Gastrocnemius medialis (tissue), 4 donors: ENCODE measurements at regions not wholly inside any gene's neighbourhood (a gene's known extent, or its start where the extent isn't known, plus 50 kb on each side); places are given as distances from the start of the nearest gene placed in this dataset.
"Not testable (repeated sequence)": the region's sequence is repeated elsewhere in the genome, so short reads cannot be mapped to it uniquely, and the experiment has no call there.

Experiments used
- ATAC-seq, 2 donors: fragments of 150-250 bp; one replicate each; pipeline ENCODE4 v1.9.1; 2016
- DNase-seq, 2 donors: peaks; one replicate each; pipeline ENCODE4 v3.0.0-alpha.2; 2019
- H3K27ac ChIP-seq, 4 donors: fragments of 200-600 bp; sonication (generic); 1 replicate in 1 of 4; 2 replicates in 3 of 4; pipeline ENCODE4 v1.5.1; 2016 to 2018; ENCODE audit warnings: mild to moderate bottlenecking in 2 of 4, moderate library complexity in 1 of 4
- H3K27me3 ChIP-seq, 3 donors: fragments of 200-600 bp; sonication (generic) in 2 of 3; 1 replicate in 1 of 3; 2 replicates in 2 of 3; pipeline versions ENCODE4 v1.5.1 to v1.6.0; 2016 to 2019; ENCODE audit warnings: mild to moderate bottlenecking in 1 of 3, moderate library complexity in 1 of 3
- H3K36me3 ChIP-seq, 2 donors: fragments of 200-600 bp; sonication (generic) in 1 of 2; one replicate each; pipeline ENCODE4 v1.5.1; 2017 to 2018
- H3K4me1 ChIP-seq, 2 donors: fragments of 200-600 bp; sonication (generic) in 1 of 2; one replicate each; pipeline ENCODE4 v1.5.1; 2016 to 2017; ENCODE audit warnings: mild to moderate bottlenecking in 2 of 2
- H3K4me3 ChIP-seq, 4 donors: fragments of 200-600 bp; sonication (generic) in 3 of 4; 1 replicate in 1 of 4; 2 replicates in 3 of 4; pipeline ENCODE4 v1.5.1; 2016 to 2019; ENCODE audit warnings: mild to moderate bottlenecking in 2 of 4
- H3K9me3 ChIP-seq, 3 donors: fragments of 200-600 bp; sonication (generic) in 2 of 3; 1 replicate in 1 of 3; 2 replicates in 2 of 3; pipeline ENCODE4 v1.5.1; 2016 to 2019
- in situ Hi-C, 4 donors: fragments of 200-750 bp; cut with MboI; loops; one replicate each; pipeline versions ENCODE4 v1.15.0 to v1.8.0; 2017; ENCODE audit warnings: low sequenced_read_pairs in 4 of 4
- intact Hi-C: fragments of 100-400 bp; cut with DNase I; formaldehyde crosslinking; loops from one replicate; pipeline ENCODE4 v1.15.1; 2023; ENCODE audit warnings: low total_unique reads

DNA sequence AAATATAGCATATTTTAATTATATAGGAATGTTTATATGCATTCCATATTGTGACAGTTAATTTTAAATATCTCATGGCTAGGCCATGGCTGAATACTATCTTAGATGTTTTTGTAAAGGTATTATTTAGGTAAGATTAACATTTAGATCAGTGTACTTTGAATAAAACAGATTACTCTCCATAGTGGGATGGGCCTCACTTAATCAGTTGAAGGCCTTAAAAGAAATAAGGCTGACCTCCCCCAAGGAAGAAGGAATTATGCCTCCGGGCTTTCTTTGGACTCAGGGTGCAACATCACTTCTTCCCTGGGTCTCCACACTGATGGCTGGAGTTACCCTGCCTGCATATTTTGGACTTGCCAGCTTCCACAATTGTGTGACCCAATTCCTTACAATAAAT lies 113.4 kb downstream of the SEPTIN7 start:
- not testable (repeated sequence) for H3K27me3 ChIP-seq, ATAC-seq, H3K36me3 ChIP-seq, DNase-seq, H3K4me3 ChIP-seq, H3K4me1 ChIP-seq, H3K9me3 ChIP-seq, H3K27ac ChIP-seq
- intact Hi-C loops = loop anchor here (10.0 kb wide), 1 partner anchor 1271 kb away; no protein-coding TSS in a partner anchor
- in situ Hi-C loops = loop anchor here in 2 of 4 donors (10.0 kb wide), 1 partner anchor 61 kb away; no protein-coding TSS in a partner anchor

DNA sequence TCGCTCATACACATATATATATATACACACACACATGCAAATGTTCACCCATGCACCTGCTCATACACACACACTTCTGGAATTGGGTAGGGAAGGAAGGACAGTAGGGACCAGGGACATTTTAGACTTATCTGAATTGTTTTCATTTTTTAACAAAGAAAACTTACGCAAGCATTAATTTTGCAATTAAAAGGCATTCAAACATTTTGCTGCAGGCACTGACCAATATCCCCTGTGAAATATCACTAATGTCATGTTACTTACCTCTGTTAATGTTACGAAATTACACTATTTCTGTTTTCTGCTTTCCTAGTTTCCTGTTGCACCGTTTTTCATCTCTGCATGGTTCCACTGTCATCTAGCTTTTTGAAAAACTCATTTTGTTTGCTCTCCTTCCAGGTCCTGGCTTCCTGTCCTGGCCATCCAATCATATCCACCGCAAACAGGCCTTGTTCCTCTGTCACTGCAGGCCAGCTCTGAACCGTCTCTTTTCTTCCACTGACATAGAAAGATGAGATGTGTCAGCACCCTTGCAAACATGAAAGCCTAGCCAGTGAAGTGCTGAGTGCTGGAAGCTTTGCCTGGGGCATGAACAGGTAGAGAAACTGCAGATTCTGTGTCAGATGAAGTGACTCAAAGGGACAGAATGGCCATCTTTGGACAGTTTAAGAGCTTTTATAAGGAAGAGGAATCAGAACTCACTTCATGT lies 114.5 kb downstream of the SEPTIN7 start:
- intact Hi-C loops = loop anchor here (5.0 to 10.0 kb wide), 2 partner anchors 402 to 1269 kb away; no protein-coding TSS in a partner anchor
- ATAC-seq, H3K36me3 ChIP-seq, H3K9me3 ChIP-seq, H3K4me3 ChIP-seq, H3K4me1 ChIP-seq, DNase-seq, H3K27me3 ChIP-seq, H3K27ac ChIP-seq: not testable (repeated sequence)
- in situ Hi-C loops = loop anchor here in 3 of 4 donors (5.0 to 10.0 kb wide), 2 partner anchors 59 to 62 kb away; no protein-coding TSS in a partner anchor

DNA sequence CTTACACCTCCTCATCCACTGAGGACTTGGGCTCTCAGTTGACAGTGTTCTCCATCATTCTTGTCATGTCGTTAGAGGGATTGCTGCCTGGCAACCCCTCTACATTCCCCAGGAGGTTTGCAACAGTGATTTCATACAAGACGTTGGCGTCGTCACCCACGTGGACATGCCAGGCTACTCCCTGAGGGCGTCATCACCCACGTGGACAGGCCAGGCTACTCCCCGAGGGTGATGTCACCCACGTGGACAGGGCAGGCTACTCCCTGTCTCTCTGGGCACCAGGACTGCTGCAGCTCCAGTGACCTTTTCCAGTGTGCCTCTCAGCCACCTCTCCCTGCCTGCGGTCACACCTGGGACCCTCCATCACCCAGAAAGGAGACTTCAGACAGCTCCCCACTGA lies 117.4 kb downstream of the SEPTIN7 start:
- H3K4me1 ChIP-seq, ATAC-seq, H3K4me3 ChIP-seq, H3K36me3 ChIP-seq, DNase-seq, H3K9me3 ChIP-seq, H3K27me3 ChIP-seq, H3K27ac ChIP-seq: not testable (repeated sequence)
- intact Hi-C loops = loop anchor here (5.0 to 10.0 kb wide), 2 partner anchors 399 to 1267 kb away; no protein-coding TSS in a partner anchor
- in situ Hi-C loops = loop anchor here in 3 of 4 donors (5.0 to 10.0 kb wide), 2 partner anchors 57 to 59 kb away; no protein-coding TSS in a partner anchor

DNA sequence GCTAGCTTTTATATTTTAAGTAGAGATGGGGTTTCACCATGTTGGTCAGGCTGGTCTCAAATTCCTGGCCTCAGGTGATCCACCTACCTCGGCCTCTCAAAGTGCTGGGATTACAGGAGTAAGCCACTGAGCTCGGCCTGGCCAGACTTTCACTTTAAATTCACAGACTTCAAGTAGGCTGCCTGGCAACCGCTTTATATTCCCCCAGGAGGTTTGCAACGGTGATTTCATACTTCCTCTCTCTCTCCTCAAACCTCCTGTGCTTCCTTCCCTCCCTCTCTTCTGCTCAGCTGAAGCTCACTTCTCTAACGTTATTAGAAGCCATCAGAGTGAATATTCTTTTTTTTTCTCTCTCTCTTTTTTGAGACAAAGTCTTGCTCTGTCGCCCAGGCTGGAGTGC lies 118.8 kb downstream of the SEPTIN7 start:
- H3K27me3 ChIP-seq, H3K4me3 ChIP-seq, H3K9me3 ChIP-seq, DNase-seq, H3K4me1 ChIP-seq, H3K36me3 ChIP-seq, ATAC-seq, H3K27ac ChIP-seq: not testable (repeated sequence)
- intact Hi-C loops = loop anchor here (5.0 to 10.0 kb wide), 2 partner anchors 398 to 1265 kb away; no protein-coding TSS in a partner anchor
- in situ Hi-C loops = loop anchor here in 3 of 4 donors (5.0 to 10.0 kb wide), 2 partner anchors 55 to 58 kb away; no protein-coding TSS in a partner anchor

DNA sequence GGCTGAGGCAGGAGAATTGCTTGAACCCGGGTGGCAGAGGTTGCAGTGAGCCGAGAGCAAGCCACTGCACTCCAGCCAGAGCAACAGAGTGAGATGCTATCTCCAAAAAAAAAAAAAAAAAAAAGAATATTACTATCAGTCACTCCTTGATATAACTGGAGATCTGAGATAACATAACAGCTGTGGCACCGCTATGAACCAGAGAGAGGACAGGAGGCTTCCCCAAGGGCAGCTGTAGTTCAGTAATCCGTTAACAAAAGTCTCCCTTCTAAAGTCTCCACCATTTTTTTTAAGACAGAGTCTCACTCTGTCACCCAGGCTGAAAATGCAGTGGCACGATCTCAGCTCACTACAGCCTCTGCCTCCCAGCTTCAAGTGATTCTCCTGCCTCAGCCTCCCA lies 120.5 kb downstream of the SEPTIN7 start:
- H3K27ac ChIP-seq, ATAC-seq, H3K9me3 ChIP-seq, intact Hi-C loops, DNase-seq, H3K4me1 ChIP-seq, H3K36me3 ChIP-seq, H3K4me3 ChIP-seq, in situ Hi-C loops, H3K27me3 ChIP-seq: not testable (repeated sequence)

DNA sequence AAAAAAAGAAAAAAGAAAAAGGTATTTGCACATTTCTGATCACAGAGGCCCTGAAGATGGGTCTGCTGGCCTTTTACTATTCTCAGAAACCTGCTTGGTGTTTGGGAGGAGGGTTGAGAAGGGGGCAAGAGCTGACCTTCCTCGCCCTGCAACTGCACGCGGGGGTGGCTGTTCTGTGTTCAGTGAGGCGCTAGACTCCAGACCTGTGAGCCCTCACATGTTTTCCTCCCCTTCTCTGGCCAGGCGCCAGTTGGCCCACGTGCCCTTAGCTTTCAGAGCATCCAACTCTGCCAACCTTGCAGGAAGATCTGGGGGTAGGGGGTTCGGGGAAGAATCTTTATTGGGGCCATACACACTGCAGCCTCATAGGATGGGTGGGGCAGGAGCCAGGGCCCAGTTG lies 123.8 kb downstream of the SEPTIN7 start:
- H3K27ac ChIP-seq, intact Hi-C loops, ATAC-seq, H3K9me3 ChIP-seq, H3K4me3 ChIP-seq, H3K27me3 ChIP-seq, H3K4me1 ChIP-seq, H3K36me3 ChIP-seq, in situ Hi-C loops, DNase-seq: not testable (repeated sequence)

DNA sequence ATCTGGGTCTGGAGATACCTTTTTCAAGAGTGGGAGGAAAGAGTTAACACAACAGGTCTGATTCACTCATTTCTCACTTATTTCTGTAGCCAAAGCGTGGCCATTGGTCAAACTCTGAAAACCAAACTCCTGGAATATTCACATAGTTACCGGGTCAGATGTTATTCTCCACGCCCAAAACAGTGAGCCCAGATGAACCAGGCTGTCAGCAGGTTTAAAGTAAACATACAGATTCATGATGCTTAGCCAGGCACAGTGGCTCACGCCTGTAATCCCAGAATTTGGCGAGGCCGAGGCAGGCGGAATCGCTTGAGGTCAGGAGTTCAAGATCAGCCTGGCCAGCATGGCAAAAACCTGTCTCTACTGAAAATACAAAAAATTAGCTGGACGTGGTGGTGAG lies 126.1 kb downstream of the SEPTIN7 start:
- DNase-seq, H3K27me3 ChIP-seq, H3K4me1 ChIP-seq, H3K27ac ChIP-seq, H3K36me3 ChIP-seq, in situ Hi-C loops, ATAC-seq, H3K9me3 ChIP-seq, H3K4me3 ChIP-seq, intact Hi-C loops: not testable (repeated sequence)

DNA sequence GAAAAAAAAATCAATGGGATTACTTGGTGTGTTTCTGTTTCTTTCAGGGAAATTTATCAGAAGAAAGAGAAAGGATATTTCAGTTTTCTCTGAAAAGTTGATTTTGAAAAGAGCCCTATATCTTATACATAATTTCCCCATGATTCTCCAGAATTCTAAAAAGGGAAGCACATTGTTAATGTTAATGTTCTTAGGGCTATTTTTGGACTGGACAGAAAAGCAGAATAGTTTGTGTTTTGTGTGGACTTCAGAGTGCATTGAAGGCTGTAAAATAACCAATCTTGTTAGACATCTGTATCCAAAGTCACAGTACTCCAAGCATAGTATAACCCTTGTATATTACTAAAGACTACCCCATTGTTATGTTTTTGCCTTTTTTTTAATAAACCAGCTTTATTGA lies 130.3 kb downstream of the SEPTIN7 start:
- ATAC-seq, H3K27me3 ChIP-seq, DNase-seq, H3K4me1 ChIP-seq, intact Hi-C loops, H3K36me3 ChIP-seq, H3K9me3 ChIP-seq, H3K27ac ChIP-seq, in situ Hi-C loops, H3K4me3 ChIP-seq: not testable (repeated sequence)

DNA sequence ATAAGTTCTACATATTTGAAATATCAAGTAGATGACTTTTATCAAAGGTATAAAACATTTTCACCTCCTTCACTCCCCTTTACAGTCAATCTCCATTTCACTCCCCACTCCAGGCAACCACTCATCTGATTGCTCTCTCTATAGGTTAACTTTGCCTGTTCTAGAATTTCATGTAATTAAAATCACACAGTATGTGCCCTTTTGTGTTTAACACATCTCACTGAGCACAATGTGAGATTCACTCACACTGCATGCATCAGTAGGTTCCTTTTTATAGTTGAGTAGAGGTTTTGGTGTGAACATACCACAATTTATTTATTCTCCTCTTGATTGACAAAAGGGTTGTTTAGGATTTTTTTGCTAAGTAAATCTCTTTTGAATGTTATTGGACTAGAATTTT lies 130.7 kb downstream of the SEPTIN7 start:
- H3K36me3 ChIP-seq, H3K4me1 ChIP-seq, in situ Hi-C loops, H3K9me3 ChIP-seq, ATAC-seq, intact Hi-C loops, H3K27ac ChIP-seq, DNase-seq, H3K4me3 ChIP-seq, H3K27me3 ChIP-seq: not testable (repeated sequence)

DNA sequence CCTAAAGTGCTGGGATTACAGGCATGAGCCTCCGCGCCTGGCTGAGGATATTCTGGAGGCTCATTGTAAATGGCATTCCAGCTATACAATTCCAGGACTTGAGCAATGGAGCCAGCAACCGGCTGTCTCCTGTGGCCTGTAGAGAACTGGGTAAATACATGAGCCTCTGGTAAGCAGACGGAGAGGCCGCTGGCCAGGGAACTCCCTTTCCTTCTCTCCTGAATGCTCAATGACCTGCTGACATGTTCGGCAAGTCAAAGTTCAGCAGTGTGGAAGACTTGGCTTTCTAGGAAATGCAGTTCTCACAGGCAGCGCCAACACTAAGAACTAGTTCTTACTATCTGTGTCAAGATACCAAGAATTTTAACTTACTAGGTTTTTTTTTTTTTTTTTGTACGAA lies 139.8 kb downstream of the SEPTIN7 start:
- ATAC-seq, H3K4me3 ChIP-seq, H3K27ac ChIP-seq, intact Hi-C loops, DNase-seq, in situ Hi-C loops, H3K36me3 ChIP-seq, H3K9me3 ChIP-seq, H3K27me3 ChIP-seq, H3K4me1 ChIP-seq: not testable (repeated sequence)

DNA sequence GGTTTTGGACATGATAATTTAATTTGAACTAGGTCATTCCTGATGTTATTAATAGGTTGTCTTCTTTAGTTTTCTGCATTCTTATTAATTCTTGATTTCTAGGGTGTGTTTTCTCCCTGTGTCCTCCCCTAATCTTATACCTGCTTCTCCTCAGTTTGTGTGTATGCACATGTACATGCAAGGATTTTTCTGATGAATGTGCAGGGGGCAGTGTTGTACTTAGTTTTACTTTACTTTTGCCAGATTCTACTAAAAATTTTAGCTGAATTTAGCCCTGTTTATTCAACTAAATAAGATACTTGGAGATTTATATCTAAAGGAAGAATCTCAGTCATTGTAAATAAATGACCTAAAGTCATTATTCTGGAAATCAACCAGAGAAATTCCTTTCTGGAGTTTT lies 144.8 kb downstream of the SEPTIN7 start:
- H3K27me3 ChIP-seq, DNase-seq, ATAC-seq, H3K4me1 ChIP-seq, in situ Hi-C loops, H3K36me3 ChIP-seq, H3K27ac ChIP-seq, H3K4me3 ChIP-seq, H3K9me3 ChIP-seq, intact Hi-C loops: not testable (repeated sequence)

DNA sequence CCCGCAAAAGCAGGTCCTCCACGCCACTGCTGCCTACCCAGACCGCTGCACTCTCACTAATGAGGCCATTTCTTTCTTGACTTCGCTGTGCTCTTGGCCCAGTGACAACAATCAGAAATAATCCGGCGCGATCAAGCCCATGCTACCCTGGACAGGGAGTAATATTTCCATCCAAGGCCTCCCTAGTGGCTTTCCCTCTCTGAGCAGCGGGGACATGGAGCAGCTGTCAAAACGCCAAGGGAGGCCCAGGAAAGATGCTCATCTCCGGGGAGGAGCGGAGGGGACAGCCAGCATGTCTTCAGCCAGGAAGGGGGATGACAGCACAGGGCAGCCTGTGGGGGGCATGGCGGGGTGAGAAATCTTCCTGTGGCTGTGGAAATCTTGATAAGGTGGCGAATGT lies 154.9 kb downstream of the SEPTIN7 start:
- in situ Hi-C loops, H3K27me3 ChIP-seq, ATAC-seq, intact Hi-C loops, H3K4me1 ChIP-seq, H3K27ac ChIP-seq, H3K9me3 ChIP-seq, H3K36me3 ChIP-seq, H3K4me3 ChIP-seq, DNase-seq: not testable (repeated sequence)
